H9 (cell line): ENCODE measurements at regions not wholly inside any gene's neighbourhood (a gene's known extent, or its start where the extent isn't known, plus 50 kb on each side); places are given as distances from the start of the nearest gene placed in this dataset.

ENCODE experiments used
- DNase-seq: peaks from one replicate; pipeline ENCODE4 v3.0.0-alpha.2; 2017
- H2AFZ ChIP-seq: one replicate; pipeline ENCODE4 v1.6.1; 2013; ENCODE audit warnings: mild to moderate bottlenecking, low read length, control low read depth, moderate library complexity
- H2AK5ac ChIP-seq: 2 replicates; pipeline ENCODE4 v1.6.1; 2013; ENCODE audit warnings: low read length, control low read depth, mixed read lengths; ENCODE audit not compliant: insufficient read length
- H2BK120ac ChIP-seq: one replicate; pipeline ENCODE4 v1.6.1; 2013; ENCODE audit warnings: low read depth, mild to moderate bottlenecking, low read length, control low read depth, inconsistent platforms; ENCODE audit not compliant: poor library complexity, severe bottlenecking
- H2BK12ac ChIP-seq: 2 replicates; pipeline ENCODE4 v1.6.1; 2013; ENCODE audit warnings: low read length, control low read depth, mixed read lengths, low read depth; ENCODE audit not compliant: insufficient read length
- H2BK15ac ChIP-seq: 2 replicates; pipeline ENCODE4 v1.6.1; 2013; ENCODE audit warnings: low read depth, low read length, control low read depth
- H2BK20ac ChIP-seq: one replicate; pipeline ENCODE4 v1.6.1; 2013; ENCODE audit warnings: low read depth, mild to moderate bottlenecking, low read length, control low read depth, inconsistent platforms; ENCODE audit not compliant: poor library complexity, severe bottlenecking
- H2BK5ac ChIP-seq: 2 replicates; pipeline ENCODE4 v1.6.1; 2013; ENCODE audit warnings: low read length, control low read depth, mixed read lengths; ENCODE audit not compliant: insufficient read length
- H3K14ac ChIP-seq: 2 replicates; pipeline ENCODE4 v1.6.1; 2013; ENCODE audit warnings: low read length, control low read depth; ENCODE audit not compliant: insufficient read depth
- H3K18ac ChIP-seq: 2 replicates; pipeline ENCODE4 v1.6.1; 2013; ENCODE audit warnings: low read depth, mild to moderate bottlenecking, mixed read lengths, low read length, control low read depth; ENCODE audit not compliant: insufficient read length
- H3K23ac ChIP-seq: 2 replicates; pipeline ENCODE4 v1.6.1; 2013; ENCODE audit warnings: low read length, control low read depth, mixed read lengths, low read depth; ENCODE audit not compliant: insufficient read length
- H3K23me2 ChIP-seq: 2 replicates; pipeline ENCODE4 v1.6.1; 2013; ENCODE audit warnings: low read depth, mild to moderate bottlenecking, mixed read lengths, low read length, control low read depth; ENCODE audit not compliant: insufficient read length, poor library complexity, severe bottlenecking
- H3K27ac ChIP-seq: 2 replicates; pipeline ENCODE4 v1.5.1; 2013; ENCODE audit warnings: low read length, control low read depth, mixed read lengths, low read depth; ENCODE audit not compliant: insufficient read length
- H3K27me3 ChIP-seq: 2 replicates; pipeline ENCODE4 v1.6.1; 2013; ENCODE audit warnings: low read length, control low read depth, inconsistent platforms; ENCODE audit not compliant: insufficient read depth
- H3K4ac ChIP-seq: 2 replicates; pipeline ENCODE4 v1.6.1; 2013; ENCODE audit warnings: low read depth, mild to moderate bottlenecking, control low read depth, inconsistent platforms, low read length, moderate library complexity
- H3K4me1 ChIP-seq: 2 replicates; pipeline ENCODE4 v1.6.1; 2013; ENCODE audit warnings: low read length, control low read depth, inconsistent platforms; ENCODE audit not compliant: insufficient read depth
- H3K4me2 ChIP-seq: 2 replicates; pipeline ENCODE4 v1.6.1; 2013; ENCODE audit warnings: low read length, control low read depth, mixed read lengths; ENCODE audit not compliant: insufficient read length, insufficient read depth
- H3K56ac ChIP-seq: 2 replicates; pipeline ENCODE4 v1.6.1; 2013; ENCODE audit warnings: low read depth, mild to moderate bottlenecking, mixed read lengths, low read length, control low read depth; ENCODE audit not compliant: insufficient read length
- H3K79me1 ChIP-seq: 2 replicates; pipeline ENCODE4 v1.6.1; 2013; ENCODE audit warnings: low read depth, mild to moderate bottlenecking, moderate library complexity, low read length, control low read depth, inconsistent platforms; ENCODE audit not compliant: insufficient read depth, poor library complexity, severe bottlenecking
- H3K79me2 ChIP-seq: 2 replicates; pipeline ENCODE4 v1.6.1; 2013; ENCODE audit warnings: low read length, control low read depth, inconsistent platforms; ENCODE audit not compliant: insufficient read depth
- H3K9ac ChIP-seq: 2 replicates; pipeline ENCODE4 v1.6.1; 2013; ENCODE audit warnings: low read length, control low read depth, mixed read lengths; ENCODE audit not compliant: insufficient read length; ENCODE audit errors: extremely low read depth
- H3K9me3 ChIP-seq: one replicate; pipeline ENCODE4 v1.6.1; 2013; ENCODE audit warnings: low read depth, low read length, inconsistent platforms; ENCODE audit not compliant: control insufficient read depth
- H3T11ph ChIP-seq: one replicate; pipeline ENCODE4 v1.6.1; 2013; ENCODE audit warnings: mild to moderate bottlenecking, low read length, control low read depth, inconsistent platforms
- H4K20me1 ChIP-seq: one replicate; pipeline ENCODE4 v1.6.1; 2013; ENCODE audit not compliant: control insufficient read depth, insufficient read length, insufficient read depth
- H4K5ac ChIP-seq: 2 replicates; pipeline ENCODE4 v1.6.1; 2013; ENCODE audit warnings: low read depth, mild to moderate bottlenecking, mixed read lengths, low read length, control low read depth; ENCODE audit not compliant: insufficient read length
- H4K8ac ChIP-seq: replicated peaks from 2 replicates; pipeline ENCODE4 v1.6.1; 2013; ENCODE audit warnings: low read length, control low read depth, mixed read lengths, low read depth; ENCODE audit not compliant: insufficient read length
- H4K91ac ChIP-seq: 2 replicates; pipeline ENCODE4 v1.6.1; 2013; ENCODE audit warnings: low read depth, mild to moderate bottlenecking, moderate library complexity, mixed read lengths, low read length, control low read depth; ENCODE audit not compliant: insufficient read length
- H3K27ac Mint-ChIP-seq, 3 experiments: 2 replicates in 2 of 3; 3 replicates in 1 of 3; pipeline ENCODE4 v1.8.0; 2020 to 2021; ENCODE audit warnings: mixed read lengths in 3 of 3, mild to moderate bottlenecking in 1 of 3, moderate library complexity in 1 of 3
- H3K27me3 Mint-ChIP-seq: 2 replicates; pipeline ENCODE4 v1.8.0; 2021; ENCODE audit warnings: low read depth, mild to moderate bottlenecking, moderate library complexity, mixed read lengths
- H3K36me3 Mint-ChIP-seq, 3 experiments: 2 replicates in 2 of 3; 3 replicates in 1 of 3; pipeline ENCODE4 v1.8.0; 2020 to 2021; ENCODE audit warnings: low read depth in 3 of 3, mixed read lengths in 3 of 3; ENCODE audit not compliant: insufficient read depth in 1 of 3
- H3K4me1 Mint-ChIP-seq, 2 experiments: 2 replicates each; pipeline ENCODE4 v1.8.0; 2020; ENCODE audit warnings: mixed read lengths in 2 of 2
- H3K4me3 Mint-ChIP-seq, 2 experiments: 2 replicates in 1 of 2; 3 replicates in 1 of 2; pipeline ENCODE4 v1.8.0; 2020 to 2021; ENCODE audit warnings: mild to moderate bottlenecking in 2 of 2, mixed read lengths in 2 of 2, moderate library complexity in 1 of 2
- H3K9me3 Mint-ChIP-seq, 2 experiments: 2 replicates in 1 of 2; 3 replicates in 1 of 2; pipeline ENCODE4 v1.8.0; 2020; ENCODE audit warnings: mild to moderate bottlenecking in 2 of 2, mixed read lengths in 2 of 2, moderate library complexity in 1 of 2
- CTCF ChIP-seq: fragments of 200-600 bp; sonication (generic); conservative IDR thresholded peaks from 3 replicates; pipeline ENCODE4 v1.8.0; 2021; ENCODE audit warnings: antibody characterized with exemption, mild to moderate bottlenecking
- WGBS: extraction: QIAGEN DNeasy Blood & Tissue Kit; methylation state at CpG from one replicate; pipeline ENCODE4 v1.1.7; 2013; ENCODE audit warnings: missing lambda C conversion rate, low lambda C conversion rate, mixed read lengths; ENCODE audit not compliant: insufficient read length; ENCODE audit errors: extremely low coverage; 5-methylcytosine and 5-hydroxymethylcytosine counted together

DNA sequence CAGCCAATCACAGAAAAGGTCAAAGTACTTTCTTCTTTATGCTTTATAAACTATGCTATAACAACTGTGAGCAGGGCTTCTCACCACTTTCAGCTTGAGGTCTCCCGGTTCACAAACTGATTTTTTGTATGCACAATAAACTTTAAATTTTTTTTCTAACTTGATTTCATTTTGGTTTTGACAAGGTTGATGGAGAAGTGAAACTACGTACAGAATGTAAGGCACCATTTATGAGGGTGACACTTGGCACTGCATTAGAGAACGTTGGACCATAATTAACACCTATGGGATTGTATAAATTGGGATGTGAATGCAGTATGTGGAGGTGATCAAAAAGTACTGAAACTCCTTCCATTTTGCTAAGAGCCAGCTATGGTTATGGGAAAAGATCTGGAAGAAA is 857.9 kb upstream of the HTR2C start:
- Histone ChIP-seq H3K14ac (no peak overlapping the region), H3K18ac (no peak overlapping the region), H3T11ph (no peak overlapping the region), H3K27me3 (no peaks in the 10 kb centered on the region), H4K91ac (no peak overlapping the region), H3K23me2 (no peaks in the 10 kb centered on the region), H2BK15ac (no peak overlapping the region), H4K8ac (no peak overlapping the region), H3K9me3 (no peaks in the 10 kb centered on the region), H2AK5ac (no peak overlapping the region), H3K23ac (no peak overlapping the region), H3K56ac (no peak overlapping the region), H2BK20ac (no peak overlapping the region), H4K5ac (no peak overlapping the region), H3K9ac (no peak overlapping the region), H3K4me2 (no peak overlapping the region), H2BK12ac (no peak overlapping the region), H4K20me1 (no peaks in the 10 kb centered on the region), H2BK5ac (no peak overlapping the region), H2BK120ac (no peak overlapping the region), H3K79me1 (no peaks in the 10 kb centered on the region), H3K4ac (no peak overlapping the region), H3K79me2 (no peaks in the 10 kb centered on the region), H2AFZ (no peak overlapping the region), H3K4me1 (no peaks in the 10 kb centered on the region), H3K27ac (no peak overlapping the region)
- TF ChIP-seq CTCF = no peak
- Mint-ChIP-seq H3K4me1 (no peaks in the 10 kb centered on the region), H3K4me3 (no peak overlapping the region), H3K9me3 (peaks cover 8 to 13% of the 10 kb centered on the region in 2 experiments; a peak in 4 of 5 replicates), H3K27ac (no peak overlapping the region), H3K36me3 (peaks cover 6 to 20% (median 19%) of the 10 kb centered on the region in 3 experiments), H3K27me3 (peaks cover 2% of the 10 kb centered on the region; the same call in 1 of the 2 replicates)
- no CpG with 5 or more reads among the region's 3 CpGs for WGBS
- DNase-seq = no peak
